Endodermal cell (in vitro differentiated cells): ENCODE measurements at regions not wholly inside any gene's neighbourhood (a gene's known extent, or its start where the extent isn't known, plus 50 kb on each side); places are given as distances from the start of the nearest gene placed in this dataset.

Experiments used
- DNase-seq: peaks from one replicate; pipeline ENCODE4 v3.0.0-alpha.2; 2017
- H3K27ac ChIP-seq: 2 replicates; pipeline ENCODE4 v1.5.1; 2013; ENCODE audit warnings: mild to moderate bottlenecking, low read depth, low read length, moderate library complexity
- H3K27me3 ChIP-seq: 2 replicates; pipeline ENCODE4 v1.6.1; 2013; ENCODE audit warnings: mild to moderate bottlenecking, low read length, moderate library complexity; ENCODE audit not compliant: insufficient read depth, control insufficient read depth, poor library complexity, severe bottlenecking
- H3K36me3 ChIP-seq: 2 replicates; pipeline ENCODE4 v1.7.0; 2013; ENCODE audit warnings: mild to moderate bottlenecking, low read length, moderate library complexity; ENCODE audit not compliant: control insufficient read depth, insufficient read depth
- H3K4me1 ChIP-seq: one replicate; pipeline ENCODE4 v1.7.0; 2013; ENCODE audit warnings: low read length; ENCODE audit not compliant: control insufficient read depth, insufficient read depth
- H3K4me3 ChIP-seq: 2 replicates; pipeline ENCODE4 v1.5.1; 2013; ENCODE audit warnings: mild to moderate bottlenecking, low read length, moderate library complexity
- H3K9ac ChIP-seq: 2 replicates; pipeline ENCODE4 v1.6.1; 2013; ENCODE audit warnings: mild to moderate bottlenecking, low read length, moderate library complexity; ENCODE audit not compliant: poor library complexity, severe bottlenecking; ENCODE audit errors: extremely low read depth
- H3K9me3 ChIP-seq: 2 replicates; pipeline ENCODE4 v1.6.1; 2013; ENCODE audit warnings: mild to moderate bottlenecking, low read length, moderate library complexity; ENCODE audit not compliant: control insufficient read depth
- H3K27ac Mint-ChIP-seq: 2 replicates; pipeline ENCODE4 v1.8.0; 2020; ENCODE audit warnings: mixed read lengths
- H3K27me3 Mint-ChIP-seq: 2 replicates; pipeline ENCODE4 v1.8.0; 2021; ENCODE audit warnings: mild to moderate bottlenecking, mixed read lengths; ENCODE audit not compliant: insufficient read depth
- H3K36me3 Mint-ChIP-seq: 2 replicates; pipeline ENCODE4 v1.8.0; 2020; ENCODE audit warnings: low read depth, mixed read lengths
- H3K4me1 Mint-ChIP-seq: 2 replicates; pipeline ENCODE4 v1.8.0; 2020; ENCODE audit warnings: mixed read lengths
- H3K4me3 Mint-ChIP-seq: 2 replicates; pipeline ENCODE4 v1.8.0; 2020; ENCODE audit warnings: mild to moderate bottlenecking, moderate library complexity, mixed read lengths
- H3K9me3 Mint-ChIP-seq: 2 replicates; pipeline ENCODE4 v1.8.0; 2020; ENCODE audit warnings: mild to moderate bottlenecking, mixed read lengths
- CTCF ChIP-seq: fragments of 200-600 bp; sonication (generic); conservative IDR thresholded peaks from 2 replicates; pipeline ENCODE4 v1.5.0; 2021; ENCODE audit warnings: antibody characterized with exemption, mild to moderate bottlenecking
- WGBS, 2 experiments: methylation state at CpG; one replicate each; pipeline versions ENCODE4 v1.1.5 to v1.1.7; 2013; ENCODE audit warnings: missing lambda C conversion rate in 2 of 2, mixed read lengths in 1 of 2; ENCODE audit not compliant: insufficient coverage in 1 of 2, insufficient read length in 1 of 2; 5-methylcytosine and 5-hydroxymethylcytosine counted together

- H3K36me3 ChIP-seq: no peaks in the 10 kb centered on the region
- no peak overlapping the region for H3K4me3 Mint-ChIP-seq
- H3K9me3 Mint-ChIP-seq: peaks cover 13% of the 10 kb centered on the region
- H3K9ac ChIP-seq: no peak overlapping the region
- H3K9me3 ChIP-seq: no peaks in the 10 kb centered on the region
- 17% methylated on average over 1 of the region's 1 CpG; no CpG with 5 or more reads in 1 of the 2 experiments for WGBS, 2 experiments
- no peak for DNase-seq
- H3K27me3 ChIP-seq: no peaks in the 10 kb centered on the region
- TF ChIP-seq CTCF: peak; percentile 77
- no peaks in the 10 kb centered on the region for H3K36me3 Mint-ChIP-seq
- H3K4me1 ChIP-seq: no peaks in the 10 kb centered on the region
- H3K4me3 ChIP-seq: no peak overlapping the region
- no peak overlapping the region for H3K27ac ChIP-seq
- no peaks in the 10 kb centered on the region for H3K4me1 Mint-ChIP-seq
- no peak overlapping the region for H3K27ac Mint-ChIP-seq
- H3K27me3 Mint-ChIP-seq: no peaks in the 10 kb centered on the region
Observed at GRCh38 chr10:54985732-54986131, 184.7 kb upstream of the PCDH15 start.

- TF ChIP-seq CTCF: no peak
- Histone ChIP-seq H3K4me1 (no peaks in the 10 kb centered on the region), H3K9me3 (no peaks in the 10 kb centered on the region), H3K4me3 (no peak overlapping the region), H3K36me3 (no peaks in the 10 kb centered on the region), H3K27ac (no peak overlapping the region), H3K9ac (no peak overlapping the region), H3K27me3 (no peaks in the 10 kb centered on the region)
- no peaks in the 10 kb centered on the region for H3K4me1 Mint-ChIP-seq
- H3K27me3 Mint-ChIP-seq: no peaks in the 10 kb centered on the region
- H3K4me3 Mint-ChIP-seq: no peak overlapping the region
- no peaks in the 10 kb centered on the region for H3K36me3 Mint-ChIP-seq
- H3K27ac Mint-ChIP-seq: no peak overlapping the region
- no peak for DNase-seq
- H3K9me3 Mint-ChIP-seq: peaks cover 3% of the 10 kb centered on the region
Observed at GRCh38 chr10:54983255-54983654, 182.2 kb upstream of the PCDH15 start.

GRCh38 chr10:54962134-54962900 is 161.3 kb upstream of the PCDH15 start:
- H3K4me3 ChIP-seq: no peak overlapping the region
- H3K27me3 ChIP-seq: no peaks in the 10 kb centered on the region
- H3K9ac ChIP-seq: no peak overlapping the region
- no peaks in the 10 kb centered on the region for H3K4me1 ChIP-seq
- WGBS, 2 experiments: 83 to 90% methylated on average over 2 to 6 of the region's 6 CpGs
- Mint-ChIP-seq H3K27ac (no peak overlapping the region), H3K4me1 (no peaks in the 10 kb centered on the region), H3K9me3 (peaks cover 7% of the 10 kb centered on the region), H3K27me3 (no peaks in the 10 kb centered on the region), H3K36me3 (no peaks in the 10 kb centered on the region), H3K4me3 (no peak overlapping the region)
- H3K36me3 ChIP-seq: no peaks in the 10 kb centered on the region
- no peaks in the 10 kb centered on the region for H3K9me3 ChIP-seq
- DNase-seq: no peak
- no peak for TF ChIP-seq CTCF
- H3K27ac ChIP-seq: no peak overlapping the region
